ENCODE measurements at regions not wholly inside any gene's neighbourhood (a gene's known extent, or its start where the extent isn't known, plus 50 kb on each side); places are given as distances from the start of the nearest gene placed in this dataset.

- TF ChIP-seq JUNB (IDR thresholded peaks at IDR 0.05; ENCODE audit: unreplicated experiment) (no peak), CTCF (conservative IDR thresholded peaks at IDR 0.05; ENCODE audit: low read depth in 2 of 2) (no peak), ETS1 (IDR thresholded peaks at IDR 0.05) (no peak), STAT1 (IDR thresholded peaks at IDR 0.05; ENCODE audit: unreplicated experiment) (no peak)
Observed at GRCh38 chr15:81843226-81843625, 202.6 kb downstream of the MEX3B start.

All from GM23338 (cell line).